GM12872 (cell line): ENCODE measurements at regions not wholly inside any gene's neighbourhood (a gene's known extent, or its start where the extent isn't known, plus 50 kb on each side); places are given as distances from the start of the nearest gene placed in this dataset.

Source experiments
- TF ChIP-seq, protein P1 (sequence below): IDR thresholded peaks from 3 replicates; pipeline ENCODE4 v1.5.1; 2011; ENCODE audit warnings: low read depth, mild to moderate bottlenecking, low read length, moderate library complexity; ENCODE audit not compliant: insufficient read depth

DNA sequence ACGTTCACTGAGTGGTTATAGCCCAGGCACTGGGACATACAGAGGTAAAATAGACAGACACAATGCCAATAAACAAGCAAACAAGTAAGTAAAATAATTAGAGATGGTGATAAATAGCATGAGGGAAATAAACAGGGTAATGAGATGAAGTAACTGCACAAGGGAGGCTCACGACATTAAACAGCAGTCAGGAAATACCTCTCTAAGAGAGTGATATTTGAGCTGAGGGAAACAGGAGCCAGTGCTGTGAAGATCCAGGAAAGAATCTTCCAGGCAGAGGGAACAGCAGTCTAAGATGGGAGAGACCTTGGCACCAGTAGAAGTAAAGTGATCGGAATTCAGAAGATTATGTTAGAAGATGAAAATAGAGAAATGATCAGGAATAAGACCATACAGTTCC is 279.4 kb downstream of the HINT1 start:
- TF ChIP-seq, protein P1, sequence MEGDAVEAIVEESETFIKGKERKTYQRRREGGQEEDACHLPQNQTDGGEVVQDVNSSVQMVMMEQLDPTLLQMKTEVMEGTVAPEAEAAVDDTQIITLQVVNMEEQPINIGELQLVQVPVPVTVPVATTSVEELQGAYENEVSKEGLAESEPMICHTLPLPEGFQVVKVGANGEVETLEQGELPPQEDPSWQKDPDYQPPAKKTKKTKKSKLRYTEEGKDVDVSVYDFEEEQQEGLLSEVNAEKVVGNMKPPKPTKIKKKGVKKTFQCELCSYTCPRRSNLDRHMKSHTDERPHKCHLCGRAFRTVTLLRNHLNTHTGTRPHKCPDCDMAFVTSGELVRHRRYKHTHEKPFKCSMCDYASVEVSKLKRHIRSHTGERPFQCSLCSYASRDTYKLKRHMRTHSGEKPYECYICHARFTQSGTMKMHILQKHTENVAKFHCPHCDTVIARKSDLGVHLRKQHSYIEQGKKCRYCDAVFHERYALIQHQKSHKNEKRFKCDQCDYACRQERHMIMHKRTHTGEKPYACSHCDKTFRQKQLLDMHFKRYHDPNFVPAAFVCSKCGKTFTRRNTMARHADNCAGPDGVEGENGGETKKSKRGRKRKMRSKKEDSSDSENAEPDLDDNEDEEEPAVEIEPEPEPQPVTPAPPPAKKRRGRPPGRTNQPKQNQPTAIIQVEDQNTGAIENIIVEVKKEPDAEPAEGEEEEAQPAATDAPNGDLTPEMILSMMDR: no peak

DNA sequence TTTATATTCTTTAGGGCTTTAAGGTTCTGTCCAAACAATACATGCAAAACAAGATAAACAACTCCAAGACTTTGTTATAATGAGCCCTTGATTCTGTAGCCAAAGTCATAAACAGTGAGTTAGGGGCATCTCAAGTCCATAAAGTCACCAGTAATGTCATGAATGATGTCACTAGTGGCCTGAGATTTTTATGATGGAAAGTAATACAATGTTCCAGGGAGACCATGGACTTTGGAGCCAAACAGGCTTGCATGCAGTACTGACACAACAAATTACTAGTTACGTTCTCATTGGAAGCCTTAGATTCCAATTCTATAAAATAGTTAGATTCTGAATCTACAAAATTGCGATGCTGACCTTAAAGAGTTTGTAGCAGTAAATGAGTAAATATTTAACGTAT is 280.0 kb downstream of the HINT1 start:
- TF ChIP-seq, protein P1: no peak

DNA sequence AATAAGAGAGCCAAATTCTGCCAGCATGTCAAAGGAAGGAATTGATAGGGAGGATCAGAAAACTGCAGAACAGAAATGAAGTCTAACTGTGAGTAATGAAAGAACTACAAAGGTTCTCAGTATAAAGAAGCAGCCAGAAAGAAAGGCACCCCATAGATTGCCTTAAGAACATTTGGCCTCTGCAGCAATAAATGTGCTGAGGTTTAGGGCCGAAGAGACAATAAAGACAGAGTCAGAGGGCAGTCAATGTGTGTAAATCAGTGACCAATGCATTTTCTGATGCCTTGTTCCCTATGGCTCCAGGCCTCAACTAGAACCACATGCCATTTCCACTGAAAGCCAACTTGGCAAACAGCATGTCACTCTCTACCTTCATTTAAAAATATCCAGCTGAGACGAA is 281.0 kb downstream of the HINT1 start:
- TF ChIP-seq, protein P1: no peak

DNA sequence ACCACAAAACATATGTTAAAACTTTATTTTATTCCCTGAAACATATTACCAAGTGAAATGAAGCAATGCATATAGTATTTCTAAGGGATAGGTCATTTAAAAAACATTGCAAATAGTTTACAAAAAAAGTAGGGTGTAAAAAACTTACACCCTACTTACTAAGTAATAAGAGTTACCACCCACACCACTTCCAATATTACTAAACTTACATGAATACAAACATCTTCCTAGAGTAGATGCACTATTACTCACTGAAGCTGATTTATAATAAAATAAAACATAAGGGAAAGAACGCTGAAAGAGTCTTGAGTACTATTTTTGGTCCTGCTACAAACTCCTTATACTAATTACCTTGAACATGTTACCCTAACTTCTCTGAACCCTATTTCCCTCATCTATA is 289.4 kb downstream of the HINT1 start:
- TF ChIP-seq, protein P1: no peak

DNA sequence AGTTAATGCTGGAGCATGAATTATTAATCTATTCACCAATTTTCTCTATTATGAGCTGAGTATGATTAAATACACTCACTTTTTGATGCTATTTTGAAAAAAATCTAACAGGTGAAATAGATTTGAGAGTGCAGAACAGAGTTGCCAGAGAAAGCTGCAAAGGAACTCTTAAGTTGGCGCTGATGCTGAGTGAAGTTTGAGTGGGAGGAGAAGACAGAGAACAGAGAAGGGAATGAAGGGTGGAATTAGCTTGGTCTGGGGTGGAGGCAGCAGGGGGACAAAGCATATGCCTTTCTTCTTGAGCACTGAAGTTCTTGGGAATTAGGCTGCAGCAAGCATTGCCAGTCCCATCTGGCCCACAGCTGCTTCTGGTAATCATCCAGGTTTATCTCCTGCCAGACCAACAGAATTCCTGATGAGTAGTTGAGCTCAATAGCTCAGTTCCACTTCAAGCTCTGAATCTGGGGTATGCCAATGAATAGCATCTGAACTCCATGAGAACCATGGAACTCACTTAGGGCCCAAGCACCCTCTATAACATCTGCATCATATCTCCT is 290.1 kb downstream of the HINT1 start:
- TF ChIP-seq, protein P1: no peak

DNA sequence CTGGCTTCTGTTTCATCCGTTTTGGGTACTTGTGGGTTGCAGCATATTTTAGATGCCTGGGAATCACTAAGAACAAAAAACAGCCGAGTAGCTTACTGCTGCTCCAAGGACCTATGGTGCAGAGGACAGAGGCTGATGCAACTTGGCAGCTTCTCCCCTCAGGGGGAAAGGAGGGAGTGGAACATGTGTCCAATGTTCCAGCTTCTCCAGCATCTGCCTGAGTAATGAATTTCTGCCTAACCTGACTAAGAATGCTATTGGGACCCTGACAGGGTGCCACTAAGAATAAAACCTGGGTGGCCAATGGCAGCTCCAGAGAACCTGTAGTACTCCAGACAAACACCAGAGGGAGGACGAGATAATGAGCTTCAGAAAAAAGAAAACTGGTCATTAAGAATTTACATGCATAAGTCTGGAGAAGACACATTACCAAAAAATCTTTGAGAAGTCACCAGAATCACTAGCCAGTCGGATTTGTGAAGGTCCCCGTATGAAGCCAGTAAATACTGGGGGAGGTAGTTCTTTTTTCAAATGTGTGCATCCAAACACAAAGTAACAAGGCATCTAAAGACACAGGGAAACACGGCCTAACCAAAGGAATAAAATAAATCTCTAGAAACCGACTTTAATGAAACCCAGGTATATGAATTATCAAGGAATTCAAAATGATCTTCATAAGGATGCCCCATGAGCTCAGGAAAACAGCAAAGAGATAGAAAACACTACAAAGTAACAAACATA is 293.5 kb downstream of the HINT1 start:
- TF ChIP-seq, protein P1: peak; percentile 66

DNA sequence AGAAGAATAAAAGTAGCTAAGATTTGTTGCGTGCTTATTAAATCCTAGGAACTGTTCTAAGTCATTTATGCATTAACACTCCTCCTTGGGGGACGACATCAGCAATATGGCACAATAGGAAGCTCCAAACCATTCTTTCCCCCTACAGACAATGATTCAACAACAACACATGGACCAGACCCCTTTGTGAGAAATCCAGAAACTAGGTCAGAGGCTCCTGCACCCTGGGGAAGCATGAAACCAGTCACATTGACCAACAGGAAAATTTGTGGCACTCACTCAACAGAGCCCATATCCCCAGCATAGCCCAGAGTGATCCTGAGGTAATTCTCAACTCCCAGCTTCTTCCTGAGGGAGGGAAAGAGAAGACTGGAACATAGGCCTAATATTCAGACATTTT is 294.4 kb downstream of the HINT1 start:
- TF ChIP-seq, protein P1: no peak
